ENCODE measurements at regions not wholly inside any gene's neighbourhood (a gene's known extent, or its start where the extent isn't known, plus 50 kb on each side); places are given as distances from the start of the nearest gene placed in this dataset.

DNA sequence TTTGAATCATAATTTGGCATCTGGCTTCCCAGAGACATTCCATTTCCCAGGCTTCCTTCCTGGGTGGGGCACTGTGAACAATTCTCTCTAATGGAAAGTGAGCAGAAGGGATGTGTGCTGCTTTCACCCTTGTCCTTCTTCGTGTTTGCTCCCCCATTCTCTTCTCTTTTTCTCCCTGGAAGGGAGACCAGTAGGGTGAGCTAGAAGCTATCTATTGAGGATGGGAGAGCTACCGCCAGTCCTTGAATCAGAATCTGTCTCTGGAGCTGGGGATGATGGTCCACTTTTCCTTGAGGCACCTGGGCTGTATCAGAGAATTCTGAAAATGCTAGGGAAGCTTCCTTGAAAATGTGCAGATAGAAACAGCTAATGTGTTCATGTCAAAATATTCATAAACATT is 453.9 kb downstream of the WDR72 start:
- TF ChIP-seq, protein P1, sequence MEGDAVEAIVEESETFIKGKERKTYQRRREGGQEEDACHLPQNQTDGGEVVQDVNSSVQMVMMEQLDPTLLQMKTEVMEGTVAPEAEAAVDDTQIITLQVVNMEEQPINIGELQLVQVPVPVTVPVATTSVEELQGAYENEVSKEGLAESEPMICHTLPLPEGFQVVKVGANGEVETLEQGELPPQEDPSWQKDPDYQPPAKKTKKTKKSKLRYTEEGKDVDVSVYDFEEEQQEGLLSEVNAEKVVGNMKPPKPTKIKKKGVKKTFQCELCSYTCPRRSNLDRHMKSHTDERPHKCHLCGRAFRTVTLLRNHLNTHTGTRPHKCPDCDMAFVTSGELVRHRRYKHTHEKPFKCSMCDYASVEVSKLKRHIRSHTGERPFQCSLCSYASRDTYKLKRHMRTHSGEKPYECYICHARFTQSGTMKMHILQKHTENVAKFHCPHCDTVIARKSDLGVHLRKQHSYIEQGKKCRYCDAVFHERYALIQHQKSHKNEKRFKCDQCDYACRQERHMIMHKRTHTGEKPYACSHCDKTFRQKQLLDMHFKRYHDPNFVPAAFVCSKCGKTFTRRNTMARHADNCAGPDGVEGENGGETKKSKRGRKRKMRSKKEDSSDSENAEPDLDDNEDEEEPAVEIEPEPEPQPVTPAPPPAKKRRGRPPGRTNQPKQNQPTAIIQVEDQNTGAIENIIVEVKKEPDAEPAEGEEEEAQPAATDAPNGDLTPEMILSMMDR (IDR thresholded peaks at IDR 0.05): no peak
- TF ChIP-seq POLR2A (IDR thresholded peaks at IDR 0.05): no peak

Measured in uterus (tissue), 2 donors.